Motor neuron (in vitro differentiated cells): ENCODE measurements at regions not wholly inside any gene's neighbourhood (a gene's known extent, or its start where the extent isn't known, plus 50 kb on each side); places are given as distances from the start of the nearest gene placed in this dataset.

Experiments
- ATAC-seq, 8 experiments: fragments of 200-7000 bp; cut with Tn5 transposase; replicated peaks in 6 of 8; 2 replicates each; pipeline ENCODE4 v1.8.0; 2021; ENCODE audit warnings: mild to moderate bottlenecking in 8 of 8, moderate library complexity in 8 of 8
- H3K27ac ChIP-seq, 2 donors: fragments of 250-450 bp; sonication (Bioruptor Pico); 2 replicates each; pipeline ENCODE4 v1.9.0; 2021; ENCODE audit warnings: antibody characterized with exemption in 2 of 2, mild to moderate bottlenecking in 2 of 2, moderate library complexity in 1 of 2
- H3K4me1 ChIP-seq, 2 donors: fragments of 250-450 bp; sonication (Bioruptor Pico); replicated peaks in 1 of 2; 2 replicates each; pipeline ENCODE4 v1.6.1; 2021; ENCODE audit warnings: antibody characterized with exemption in 2 of 2, mild to moderate bottlenecking in 2 of 2, moderate library complexity in 1 of 2
- H3K4me3 ChIP-seq, 5 donors: fragments of 250-450 bp; sonication (Bioruptor Pico); 2 replicates each; pipeline ENCODE4 v1.9.0; 2021; ENCODE audit warnings: antibody characterized with exemption in 5 of 5, mild to moderate bottlenecking in 5 of 5, moderate library complexity in 4 of 5
- WGBS, 10 experiments: fragments of 450-650 bp; shearing (Covaris generic); methylation state at CpG; one replicate each; pipeline ENCODE4 v1.0.0; 2022; 5-methylcytosine and 5-hydroxymethylcytosine counted together
- in situ Hi-C, 9 experiments: fragments of 400-800 bp; cut with MboI; loops; one replicate each; pipeline ENCODE4 v1.15.0; 2021; ENCODE audit warnings: low sequenced_read_pairs in 9 of 9, low pct_unique_long_range_greater_than_20kb in 2 of 9; ENCODE audit not compliant: unreplicated experiment in 9 of 9

GRCh38 chr20:59525500-59526241 lies 78.7 kb upstream of the PHACTR3 start:
- 0 to 16% (median 5%) methylated on average over 6 to 24 of the region's 31 CpGs; no CpG with 5 or more reads in 4 of the 10 experiments for WGBS, 10 experiments
- Histone ChIP-seq H3K27ac (no peak overlapping the region), H3K4me1 (no peaks in the 10 kb centered on the region), H3K4me3 (no peak overlapping the region)
- ATAC-seq: peak; percentile 63 to 99 (median 92)
- in situ Hi-C loops: no loop called here

- WGBS, 10 experiments: 5 to 40% (median 14%) methylated on average over 1 to 11 of the region's 18 CpGs; no CpG with 5 or more reads in 2 of the 10 experiments
- in situ Hi-C loops: no loop called here
- peak in 2 of 8 experiments; percentile 28 to 38 for ATAC-seq
These were observed 77.8 kb upstream of the PHACTR3 start for GRCh38 chr20:59526242-59527225.

GRCh38 chr20:59530782-59531181 lies 73.6 kb upstream of the PHACTR3 start:
- no peaks in the 10 kb centered on the region for H3K4me1 ChIP-seq
- no peak overlapping the region for H3K4me3 ChIP-seq
- H3K27ac ChIP-seq: no peak overlapping the region
- 5 to 91% (median 68%) methylated on average over 1 to 2 of the region's 2 CpGs; no CpG with 5 or more reads in 2 of the 10 experiments for whole genome bisulfite sequencing, 10 experiments
- peak in 3 of 8 experiments; percentile 40 to 80 (median 73) for ATAC-seq
- in situ Hi-C loops: no loop called here

More at GRCh38 chr20:59526242-59527225, 77.8 kb upstream of the PHACTR3 start:
- H3K4me3 ChIP-seq: no peak overlapping the region
- H3K27ac ChIP-seq: no peak overlapping the region
- no peaks in the 10 kb centered on the region for H3K4me1 ChIP-seq

GRCh38 chr20:59537991-59538390 lies 66.3 kb upstream of the PHACTR3 start:
- no peaks in the 10 kb centered on the region for H3K4me1 ChIP-seq
- in situ Hi-C loops: no loop called here
- 20 to 100% (median 83%) methylated on average over 1 to 2 of the region's 2 CpGs; no CpG with 5 or more reads in 1 of the 10 experiments for WGBS, 10 experiments
- H3K4me3 ChIP-seq: no peak overlapping the region
- ATAC-seq: no peak
- no peak overlapping the region for H3K27ac ChIP-seq

- H3K27ac ChIP-seq: no peak overlapping the region
- in situ Hi-C loops: no loop called here
- ATAC-seq: no peak
- H3K4me3 ChIP-seq: no peak overlapping the region
- H3K4me1 ChIP-seq: no peaks in the 10 kb centered on the region
- 0 to 100% (median 93%) methylated on average over 1 to 5 of the region's 8 CpGs; no CpG with 5 or more reads in 5 of the 10 experiments for WGBS, 10 experiments
These were observed 56.7 kb upstream of the PHACTR3 start for GRCh38 chr20:59547596-59547995.
